HG02973 (cell line): ENCODE measurements at regions not wholly inside any gene's neighbourhood (a gene's known extent, or its start where the extent isn't known, plus 50 kb on each side); places are given as distances from the start of the nearest gene placed in this dataset.
"Not testable (repeated sequence)": the region's sequence is repeated elsewhere in the genome, so short reads cannot be mapped to it uniquely, and the experiment has no call there.

Source experiments
- ATAC-seq: cut with Tn5 transposase; IDR thresholded peaks from one replicate; pipeline ENCODE4 v1.9.1; 2021; ENCODE audit warnings: moderate library complexity; ENCODE audit not compliant: unreplicated experiment

DNA sequence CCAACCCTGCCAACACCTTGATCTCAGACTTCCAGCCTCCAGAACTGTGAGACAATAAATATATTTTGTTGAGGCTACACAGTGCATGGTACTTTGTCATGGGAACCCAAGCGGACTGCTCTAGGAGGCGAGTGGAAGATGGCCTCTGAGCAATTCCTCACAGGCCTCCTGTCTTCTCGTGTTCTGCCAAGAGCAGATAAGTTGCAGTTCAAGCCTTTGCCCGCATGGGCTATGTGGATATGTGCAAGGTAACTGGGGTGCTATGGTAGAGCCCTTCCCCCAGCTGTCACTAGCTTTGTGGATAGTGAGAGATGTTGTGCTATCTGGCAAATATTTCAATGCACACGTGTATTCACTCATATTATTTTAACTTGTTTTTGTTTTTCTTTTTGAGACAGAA lies 156.0 kb upstream of the BCOR start:
- no peak for ATAC-seq

- ATAC-seq, result no peak
Observed at GRCh38 chrX:40249582-40249981, 151.8 kb upstream of the BCOR start.

DNA sequence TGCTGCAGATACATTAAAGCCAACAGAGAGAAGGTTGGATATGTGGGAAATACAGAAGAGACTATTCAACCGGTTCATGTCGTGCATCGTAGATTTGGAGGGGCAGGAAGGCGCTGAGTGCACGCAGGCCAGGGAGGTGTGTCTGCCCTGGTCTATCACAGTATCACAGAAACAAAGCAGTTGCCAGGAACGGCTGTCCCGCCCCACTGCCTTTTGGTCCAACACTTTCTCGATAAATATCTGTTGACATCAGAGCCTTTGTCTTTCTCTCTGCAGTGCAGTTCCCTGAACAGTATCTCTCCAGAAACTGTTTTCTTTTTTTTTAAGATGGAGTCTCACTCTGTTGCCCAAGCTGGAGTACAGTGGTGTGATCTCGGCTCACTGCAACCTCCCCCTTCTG lies 151.1 kb upstream of the BCOR start:
- no peak for ATAC-seq

DNA sequence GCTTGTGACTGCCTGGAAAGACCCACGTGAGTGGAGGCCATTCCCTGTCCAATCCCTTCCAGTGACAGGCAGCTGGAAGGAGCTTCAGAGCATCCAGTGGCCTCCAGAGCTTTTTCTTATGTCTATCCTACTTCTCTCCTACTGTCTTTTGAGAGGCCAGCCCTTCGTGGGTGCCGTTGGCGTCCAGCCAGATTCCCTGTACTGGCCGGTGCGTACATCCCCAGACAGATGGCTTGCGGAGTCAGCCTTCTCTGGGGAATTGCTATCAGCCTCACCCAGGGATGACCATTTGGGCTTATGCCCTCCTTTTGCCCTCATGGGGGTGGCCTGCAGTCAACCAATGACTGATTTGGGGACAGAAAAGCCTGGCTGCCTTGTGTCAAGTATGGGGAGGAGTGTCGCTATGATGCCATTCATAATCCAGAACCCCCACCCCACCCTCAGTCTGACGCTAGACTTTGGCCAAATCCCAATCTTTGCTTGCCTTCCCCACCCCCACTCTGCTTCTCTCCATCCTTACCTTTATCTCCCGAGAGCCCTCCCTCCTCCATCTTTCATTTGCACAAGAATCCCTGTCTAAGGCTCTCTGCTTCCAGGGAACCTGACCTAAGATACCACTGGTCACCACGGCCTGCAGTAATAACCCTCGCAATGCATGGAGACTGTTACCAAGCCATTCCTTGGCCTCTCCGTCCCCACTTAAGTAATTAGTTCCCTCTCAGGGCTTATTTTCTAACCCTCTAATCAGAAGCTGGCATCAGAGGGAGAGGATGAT lies 150.3 kb upstream of the BCOR start:
- no peak for ATAC-seq

GRCh38 chrX:40247382-40247781 lies 149.6 kb upstream of the BCOR start:
- no peak for ATAC-seq

DNA sequence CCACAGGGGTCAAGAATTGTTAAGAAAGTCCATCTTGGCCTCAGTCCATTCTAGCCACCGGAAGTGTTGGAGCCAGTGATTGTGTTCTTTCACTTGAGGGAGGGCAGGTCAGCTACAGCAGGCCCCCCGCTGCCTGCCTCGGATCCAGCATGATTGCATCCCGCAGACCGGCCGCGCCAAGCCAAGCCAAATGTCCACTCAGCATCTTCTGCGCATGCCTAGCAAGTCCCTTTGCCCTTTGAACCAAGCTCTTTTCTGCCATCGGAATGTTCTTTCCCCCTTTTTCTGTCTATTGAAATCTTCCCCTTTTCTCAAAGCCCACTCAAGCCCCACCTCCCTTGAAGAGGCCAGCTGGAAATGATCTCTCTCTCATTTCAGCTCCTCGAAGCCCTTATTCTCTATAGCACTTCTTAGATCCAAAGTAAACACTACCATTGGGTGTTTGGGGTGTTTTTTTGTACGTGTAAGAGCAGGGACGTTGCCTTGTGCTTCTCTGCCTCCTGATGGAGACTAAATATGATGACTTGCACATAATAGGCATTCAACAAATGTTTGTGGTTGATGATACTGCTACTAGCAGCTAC lies 147.8 kb upstream of the BCOR start:
- ATAC-seq, result no peak

DNA sequence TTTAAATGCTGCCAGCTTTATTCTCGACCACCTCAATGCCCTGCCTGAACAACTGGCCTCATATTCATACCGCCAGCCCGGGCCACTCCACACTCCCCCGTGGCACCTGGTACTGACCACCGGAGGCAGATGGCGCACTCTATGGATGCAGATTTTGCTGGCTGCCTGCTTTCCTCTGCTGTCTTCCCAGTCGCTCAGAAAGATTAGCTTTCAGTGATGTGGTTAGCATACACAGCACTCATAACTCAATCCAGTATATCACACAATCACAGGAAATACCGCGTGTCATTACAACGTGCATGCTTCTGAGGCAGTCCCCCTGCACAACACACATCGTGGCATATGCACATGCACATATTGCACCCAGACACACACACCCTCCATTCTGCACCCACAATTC lies 147.2 kb upstream of the BCOR start:
- no peak for ATAC-seq

DNA sequence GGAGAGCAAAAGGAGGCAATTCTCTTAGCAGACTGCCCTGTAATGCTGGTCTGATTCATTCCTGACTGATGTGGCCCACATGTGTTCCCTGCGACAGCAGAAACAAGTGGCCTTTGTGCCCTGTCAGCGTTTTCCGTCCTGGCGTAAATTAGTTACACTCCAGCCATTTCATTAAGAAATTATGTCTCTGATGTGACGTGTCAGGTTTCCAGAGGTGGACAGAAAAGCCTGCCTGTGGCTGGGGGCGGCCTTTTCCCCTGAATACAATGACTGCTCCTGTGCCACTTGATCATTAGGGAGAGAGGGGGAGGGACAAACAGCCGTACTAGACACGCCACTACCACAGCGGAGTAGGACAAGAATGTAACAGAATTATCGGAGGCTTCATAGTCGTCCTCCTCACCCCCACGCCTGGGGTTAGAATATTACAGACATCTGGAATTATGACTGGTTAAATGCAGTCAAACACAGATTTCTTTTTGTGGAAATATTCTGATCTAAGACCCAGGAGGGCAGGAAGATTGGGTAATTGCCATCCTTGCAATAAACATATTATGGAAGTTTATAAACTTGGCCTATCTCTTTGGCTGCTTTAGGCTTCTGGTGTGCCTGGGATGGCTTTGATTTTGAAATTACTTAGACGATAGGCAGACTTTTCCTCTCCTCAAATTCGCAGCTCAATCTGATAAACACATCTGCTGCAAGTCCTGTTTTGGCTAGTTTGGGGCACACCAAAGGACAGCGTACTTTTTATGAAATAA lies 146.2 kb upstream of the BCOR start:
- no peak for ATAC-seq

GRCh38 chrX:40240844-40241243 lies 143.1 kb upstream of the BCOR start:
- ATAC-seq, result no peak

- no peak for ATAC-seq
Observed at GRCh38 chrX:40237731-40238178, 140.0 kb upstream of the BCOR start.

DNA sequence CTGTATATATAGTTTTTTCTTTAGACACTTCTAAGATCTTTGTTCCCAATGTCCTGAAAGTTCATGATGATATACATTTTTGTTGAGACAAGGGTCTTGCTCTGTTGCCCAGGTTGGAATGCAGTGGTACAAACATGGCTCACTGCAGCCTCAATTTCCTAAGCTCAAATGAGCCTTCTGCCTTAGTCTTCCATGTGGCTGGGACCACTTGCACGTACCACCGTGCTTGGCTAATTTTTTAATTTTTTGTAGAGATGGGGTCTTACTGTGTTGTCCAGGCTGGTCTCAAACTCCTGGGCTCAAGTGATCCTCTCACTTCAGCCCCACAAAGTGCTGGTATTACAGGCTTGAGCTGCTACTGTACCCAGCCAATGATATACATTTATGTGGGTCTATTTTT lies 132.9 kb upstream of the BCOR start:
- no peak for ATAC-seq

GRCh38 chrX:40227125-40227524 lies 129.4 kb upstream of the BCOR start:
- no peak for ATAC-seq

- ATAC-seq, result no peak
Observed at GRCh38 chrX:40224658-40225057, 126.9 kb upstream of the BCOR start.

- ATAC-seq, result not testable (repeated sequence)
Observed at GRCh38 chrX:40222612-40223011, 124.9 kb upstream of the BCOR start.

- no peak for ATAC-seq
Observed at GRCh38 chrX:40213092-40213491, 115.3 kb upstream of the BCOR start.

- no peak for ATAC-seq
Observed at GRCh38 chrX:40209951-40210617, 112.3 kb upstream of the BCOR start.

- ATAC-seq, result no peak
Observed at GRCh38 chrX:40207626-40208025, 109.9 kb upstream of the BCOR start.

GRCh38 chrX:40205471-40205870 lies 107.7 kb upstream of the BCOR start:
- no peak for ATAC-seq

DNA sequence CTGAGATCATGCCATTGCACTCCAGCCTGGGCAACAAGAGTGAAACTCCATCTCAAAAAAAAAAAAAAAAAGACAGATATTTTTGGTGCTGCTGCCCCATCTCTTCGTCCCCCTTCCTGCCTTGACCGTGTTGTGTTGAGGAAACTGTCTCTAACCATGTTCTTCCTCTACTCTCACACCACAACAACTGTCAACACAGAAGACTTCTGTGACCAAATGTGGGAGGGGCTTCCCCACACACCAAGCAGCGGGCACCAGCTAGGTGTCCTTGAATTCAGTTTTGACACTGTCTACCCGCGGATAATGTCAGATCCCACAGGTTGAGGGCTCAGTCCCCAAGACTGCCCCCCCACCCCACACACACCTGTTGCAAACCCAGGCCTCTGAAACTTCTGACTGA lies 104.7 kb upstream of the BCOR start:
- no peak for ATAC-seq

- ATAC-seq, result no peak
Observed at GRCh38 chrX:40201329-40201885, 103.6 kb upstream of the BCOR start.

- no peak for ATAC-seq
Observed at GRCh38 chrX:40199704-40200103, 101.9 kb upstream of the BCOR start.
